D721Med (cell line): ENCODE measurements at regions not wholly inside any gene's neighbourhood (a gene's known extent, or its start where the extent isn't known, plus 50 kb on each side); places are given as distances from the start of the nearest gene placed in this dataset.
"Not testable (repeated sequence)": the region's sequence is repeated elsewhere in the genome, so short reads cannot be mapped to it uniquely, and the experiment has no call there.

Experiments
- DNase-seq: peaks from one replicate; pipeline ENCODE4 v3.0.0; 2011; ENCODE audit warnings: low spot score; ENCODE audit not compliant: insufficient read length
- FAIRE-seq: peaks from 2 replicates; lab custom pipeline; 2011; peaks lifted over from hg19 to GRCh38; lab: Jason Lieb, UNC
- CTCF ChIP-seq: IDR thresholded peaks from 2 replicates; pipeline ENCODE4 v1.5.1; 2012; ENCODE audit warnings: mild to moderate bottlenecking, control low read depth; ENCODE audit not compliant: insufficient read depth; ENCODE audit errors: missing control alignments

GRCh38 chrX:44675362-44676024 lies 132.8 kb upstream of the FUNDC1 start:
- FAIRE-seq (no peak), DNase-seq (no peak)

GRCh38 chrX:44674906-44675305 lies 132.2 kb upstream of the FUNDC1 start:
- no peak for DNase-seq
- TF ChIP-seq CTCF = no peak
- FAIRE-seq = no peak

More at GRCh38 chrX:44675362-44676024, 132.8 kb upstream of the FUNDC1 start:
- TF ChIP-seq CTCF = no peak

GRCh38 chrX:44669626-44670025 lies 127.0 kb upstream of the FUNDC1 start:
- no peak for FAIRE-seq
- no peak for DNase-seq
- TF ChIP-seq CTCF = no peak

- DNase-seq = no peak
- TF ChIP-seq CTCF = no peak
- FAIRE-seq = no peak
These were observed 125.1 kb upstream of the FUNDC1 start for GRCh38 chrX:44667771-44668170.

- not testable (repeated sequence) for DNase-seq, FAIRE-seq
These were observed 115.1 kb upstream of the FUNDC1 start for GRCh38 chrX:44657718-44658246.

- no peak for FAIRE-seq
- no peak for TF ChIP-seq CTCF
- DNase-seq = no peak
These were observed 108.7 kb upstream of the FUNDC1 start for GRCh38 chrX:44651358-44651757.

- no peak for TF ChIP-seq CTCF
- DNase-seq (no peak), FAIRE-seq (no peak)
These were observed 101.1 kb upstream of the FUNDC1 start for GRCh38 chrX:44643723-44644122.
